ENCODE measurements at regions not wholly inside any gene's neighbourhood (a gene's known extent, or its start where the extent isn't known, plus 50 kb on each side); places are given as distances from the start of the nearest gene placed in this dataset.

- no peak for TF ChIP-seq NR4A1 (CRISPR knock-in tag; IDR thresholded peaks at IDR 0.05)
- no peak for TF ChIP-seq NR4A1 (tag; IDR thresholded peaks at IDR 0.05)
- no peak for TF ChIP-seq MAFK (IDR thresholded peaks at IDR 0.05; ENCODE audit: low read length)
Measured at GRCh38 chr2:38194751-38195150, 118.8 kb upstream of the CYP1B1 start (continued).

GRCh38 chr2:38192976-38193375, 117.0 kb upstream of the CYP1B1 start:
- H3K4me3 ChIP-seq, result no peak overlapping the region
- H3K4me2 ChIP-seq (ENCODE audit: insufficient read depth, low read length), result no peak overlapping the region
- no peak overlapping the region for H3K9ac ChIP-seq (ENCODE audit: insufficient read depth in 1 of 2, low read depth in 2 of 2, low read length in 2 of 2)
- H3K79me2 ChIP-seq (ENCODE audit: control insufficient read depth, insufficient read depth, low read length), result no peaks in the 10 kb centered on the region
- BruUV-seq (replicated peaks), result no TSS peak
- no peaks in the 10 kb centered on the region for H3K9me3 ChIP-seq (replicated peaks; ENCODE audit: control insufficient read depth, insufficient read depth, low read depth, low read length)
- no peaks in the 10 kb centered on the region for H3K9me1 ChIP-seq (ENCODE audit: control insufficient read depth, insufficient read depth, low read length)
- H3K4me1 ChIP-seq (replicated peaks in 1 of 2; ENCODE audit: control insufficient read depth in 2 of 2, insufficient read depth in 2 of 2, low read length in 2 of 2), result no peaks in the 10 kb centered on the region
- DNase-seq (ENCODE audit: extremely low read depth in 1 of 4, low spot score in 3 of 4), result no peak
- H3K27me3 ChIP-seq (ENCODE audit: control insufficient read depth in 2 of 2, insufficient read depth in 2 of 2, low read length in 2 of 2), result peaks cover 0 to 14% of the 10 kb centered on the region in 2 experiments; a peak in 3 of 5 replicates
- no peak overlapping the region for H3K27ac ChIP-seq (ENCODE audit: extremely low read depth, low read depth, low read length)
- CTCF ChIA-PET (ENCODE audit: low intra/inter-chr PET ratio), result no interaction called here
- H2AFZ ChIP-seq (ENCODE audit: low read depth, low read length), result no peak overlapping the region
- WGBS (ENCODE audit: insufficient coverage, low coverage, missing lambda C conversion rate), result 2% methylated on average over 3 of the region's 3 CpGs
- POLR2A ChIA-PET, result no interaction called here
- no peaks in the 10 kb centered on the region for H3K36me3 ChIP-seq (ENCODE audit: control insufficient read depth, insufficient read depth, low read length)
- no peaks in the 10 kb centered on the region for H4K20me1 ChIP-seq (replicated peaks; ENCODE audit: control insufficient read depth, insufficient read depth, low read length)
- no peak for FAIRE-seq
- in situ Hi-C loops (cut with MboI) (no loop called here), intact Hi-C loops (cut with micrococcal nuclease) (no loop called here)
- no peak for ATAC-seq
- TF ChIP-seq NBN (IDR thresholded peaks at IDR 0.05; ENCODE audit: low read depth), result no peak
- no peak for TF ChIP-seq ZNF24 (IDR thresholded peaks at IDR 0.05)
- no peak for TF ChIP-seq CEBPB (tag; IDR thresholded peaks at IDR 0.05)
- no peak for TF ChIP-seq GATA2 (CRISPR knock-in tag; IDR thresholded peaks at IDR 0.05)
- TF ChIP-seq PCBP2 (IDR thresholded peaks at IDR 0.05; ENCODE audit: low read depth, low read length, poor library complexity, severe bottlenecking), result no peak
- TF ChIP-seq SMARCB1 (IDR thresholded peaks at IDR 0.05; ENCODE audit: insufficient read length, low read depth), result no peak
- no peak for TF ChIP-seq COPS2 (conservative IDR thresholded peaks at IDR 0.05)
- no peak for TF ChIP-seq HNRNPUL1 (IDR thresholded peaks at IDR 0.05; ENCODE audit: low read length)
- TF ChIP-seq STAG1 (CRISPR knock-in tag; IDR thresholded peaks at IDR 0.05; ENCODE audit: borderline replicate concordance), result no peak
- TF ChIP-seq, protein P1, sequence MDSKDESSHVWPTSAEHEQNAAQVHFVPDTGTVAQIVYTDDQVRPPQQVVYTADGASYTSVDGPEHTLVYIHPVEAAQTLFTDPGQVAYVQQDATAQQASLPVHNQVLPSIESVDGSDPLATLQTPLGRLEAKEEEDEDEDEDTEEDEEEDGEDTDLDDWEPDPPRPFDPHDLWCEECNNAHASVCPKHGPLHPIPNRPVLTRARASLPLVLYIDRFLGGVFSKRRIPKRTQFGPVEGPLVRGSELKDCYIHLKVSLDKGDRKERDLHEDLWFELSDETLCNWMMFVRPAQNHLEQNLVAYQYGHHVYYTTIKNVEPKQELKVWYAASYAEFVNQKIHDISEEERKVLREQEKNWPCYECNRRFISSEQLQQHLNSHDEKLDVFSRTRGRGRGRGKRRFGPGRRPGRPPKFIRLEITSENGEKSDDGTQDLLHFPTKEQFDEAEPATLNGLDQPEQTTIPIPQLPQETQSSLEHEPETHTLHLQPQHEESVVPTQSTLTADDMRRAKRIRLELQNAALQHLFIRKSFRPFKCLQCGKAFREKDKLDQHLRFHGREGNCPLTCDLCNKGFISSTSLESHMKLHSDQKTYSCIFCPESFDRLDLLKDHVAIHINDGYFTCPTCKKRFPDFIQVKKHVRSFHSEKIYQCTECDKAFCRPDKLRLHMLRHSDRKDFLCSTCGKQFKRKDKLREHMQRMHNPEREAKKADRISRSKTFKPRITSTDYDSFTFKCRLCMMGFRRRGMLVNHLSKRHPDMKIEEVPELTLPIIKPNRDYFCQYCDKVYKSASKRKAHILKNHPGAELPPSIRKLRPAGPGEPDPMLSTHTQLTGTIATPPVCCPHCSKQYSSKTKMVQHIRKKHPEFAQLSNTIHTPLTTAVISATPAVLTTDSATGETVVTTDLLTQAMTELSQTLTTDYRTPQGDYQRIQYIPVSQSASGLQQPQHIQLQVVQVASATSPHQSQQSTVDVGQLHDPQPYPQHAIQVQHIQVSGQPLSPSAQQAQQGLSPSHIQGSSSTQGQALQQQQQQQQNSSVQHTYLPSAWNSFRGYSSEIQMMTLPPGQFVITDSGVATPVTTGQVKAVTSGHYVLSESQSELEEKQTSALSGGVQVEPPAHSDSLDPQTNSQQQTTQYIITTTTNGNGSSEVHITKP (IDR thresholded peaks at IDR 0.05; ENCODE audit: partially characterized antibody), result no peak
- TF ChIP-seq NRF1 (conservative IDR thresholded peaks at IDR 0.05 in 1 of 2, IDR thresholded peaks at IDR 0.05 in 1 of 2), result no peak
- no peak for TF ChIP-seq ZKSCAN8 (CRISPR knock-in tag; IDR thresholded peaks at IDR 0.05)
- no peak for TF ChIP-seq CGGBP1 (CRISPR knock-in tag; IDR thresholded peaks at IDR 0.05)
- no peak for TF ChIP-seq NR2C1 (IDR thresholded peaks at IDR 0.05)
- no peak for TF ChIP-seq NR2C1 (tag; IDR thresholded peaks at IDR 0.05)
- no peak for TF ChIP-seq GATAD2A (IDR thresholded peaks at IDR 0.05)
- TF ChIP-seq NFIX (CRISPR knock-in tag; IDR thresholded peaks at IDR 0.05; ENCODE audit: low read depth), result no peak
- no peak for TF ChIP-seq E2F1 (CRISPR knock-in tag; IDR thresholded peaks at IDR 0.05)

Measured in K562 (cell line).